ENCODE measurements at regions not wholly inside any gene's neighbourhood (a gene's known extent, or its start where the extent isn't known, plus 50 kb on each side); places are given as distances from the start of the nearest gene placed in this dataset.

DNA sequence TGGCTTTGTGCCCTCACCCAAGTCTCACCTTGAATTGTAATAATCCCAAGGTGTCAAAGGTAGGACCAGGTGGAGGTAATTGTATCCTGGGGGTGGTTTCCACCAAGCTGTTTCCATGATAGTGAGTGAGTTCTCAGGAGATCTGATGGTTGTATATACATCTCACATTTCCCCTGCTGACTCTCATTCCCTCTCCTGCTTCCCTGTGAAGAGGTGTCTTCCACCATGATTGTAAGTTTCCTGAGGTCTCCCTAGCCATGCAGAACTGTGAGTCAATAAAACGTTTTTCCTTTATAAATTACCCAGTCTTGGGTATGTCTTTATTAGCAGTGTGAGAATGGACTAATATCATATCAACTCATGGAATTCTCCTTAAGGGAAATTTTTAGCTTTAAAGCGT lies 302.6 kb downstream of the LIG4 start:
- no peaks in the 10 kb centered on the region for H3K36me3 ChIP-seq
- H3K4me1 ChIP-seq: no peaks in the 10 kb centered on the region
- DNase-seq: no peak
- no peaks in the 10 kb centered on the region for H3K27me3 ChIP-seq (ENCODE audit: low read depth)
- TF ChIP-seq, protein P1, sequence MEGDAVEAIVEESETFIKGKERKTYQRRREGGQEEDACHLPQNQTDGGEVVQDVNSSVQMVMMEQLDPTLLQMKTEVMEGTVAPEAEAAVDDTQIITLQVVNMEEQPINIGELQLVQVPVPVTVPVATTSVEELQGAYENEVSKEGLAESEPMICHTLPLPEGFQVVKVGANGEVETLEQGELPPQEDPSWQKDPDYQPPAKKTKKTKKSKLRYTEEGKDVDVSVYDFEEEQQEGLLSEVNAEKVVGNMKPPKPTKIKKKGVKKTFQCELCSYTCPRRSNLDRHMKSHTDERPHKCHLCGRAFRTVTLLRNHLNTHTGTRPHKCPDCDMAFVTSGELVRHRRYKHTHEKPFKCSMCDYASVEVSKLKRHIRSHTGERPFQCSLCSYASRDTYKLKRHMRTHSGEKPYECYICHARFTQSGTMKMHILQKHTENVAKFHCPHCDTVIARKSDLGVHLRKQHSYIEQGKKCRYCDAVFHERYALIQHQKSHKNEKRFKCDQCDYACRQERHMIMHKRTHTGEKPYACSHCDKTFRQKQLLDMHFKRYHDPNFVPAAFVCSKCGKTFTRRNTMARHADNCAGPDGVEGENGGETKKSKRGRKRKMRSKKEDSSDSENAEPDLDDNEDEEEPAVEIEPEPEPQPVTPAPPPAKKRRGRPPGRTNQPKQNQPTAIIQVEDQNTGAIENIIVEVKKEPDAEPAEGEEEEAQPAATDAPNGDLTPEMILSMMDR (IDR thresholded peaks at IDR 0.05; ENCODE audit: borderline replicate concordance): no peak
- peaks cover 9% of the 10 kb centered on the region for H3K9me3 ChIP-seq (replicated peaks)
- no peak overlapping the region for H3K27ac ChIP-seq (replicated peaks)
- intact Hi-C loops (cut with micrococcal nuclease): no loop called here
- H3K4me3 ChIP-seq: no peak overlapping the region

DNA sequence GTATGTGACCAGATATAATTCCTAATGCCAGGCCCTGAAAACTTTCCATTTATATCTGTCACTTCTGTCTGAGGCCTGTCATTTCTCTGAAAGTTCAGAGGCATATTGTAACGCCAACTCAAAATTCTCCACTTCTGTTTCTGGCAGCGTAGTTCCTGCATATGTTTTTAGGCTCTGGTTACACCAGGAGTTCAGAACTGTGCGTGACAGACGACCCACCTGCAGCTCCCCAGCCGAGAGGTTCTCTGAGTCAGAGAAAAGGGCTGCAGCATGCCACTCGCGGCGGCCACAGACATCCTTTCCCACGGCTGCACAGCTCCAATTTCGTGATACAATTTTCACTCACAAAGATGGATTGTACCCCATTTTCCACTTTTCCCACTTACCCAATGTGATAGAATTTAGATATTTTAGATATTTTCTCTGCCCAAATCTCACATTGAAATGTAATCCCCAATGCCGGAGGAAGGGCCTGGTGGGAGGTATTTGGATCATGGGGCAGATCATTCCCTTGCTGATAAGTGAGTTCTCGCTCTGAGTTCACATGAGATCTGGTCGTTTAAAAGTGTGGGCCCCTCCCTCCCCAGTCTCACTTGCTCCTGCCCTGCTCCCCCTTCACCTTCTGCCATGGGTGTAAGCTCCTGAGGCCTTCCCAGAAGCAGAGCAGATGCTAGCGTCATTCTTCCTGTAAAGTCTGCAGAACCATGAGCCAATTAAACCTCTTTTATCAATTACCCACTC lies 308.1 kb downstream of the LIG4 start:
- H3K27ac ChIP-seq (replicated peaks): no peak overlapping the region
- no peak overlapping the region for H3K4me3 ChIP-seq
- TF ChIP-seq, protein P1 (IDR thresholded peaks at IDR 0.05; ENCODE audit: borderline replicate concordance): no peak
- no peaks in the 10 kb centered on the region for H3K4me1 ChIP-seq
- no peak for DNase-seq
- H3K36me3 ChIP-seq: no peaks in the 10 kb centered on the region
- no peaks in the 10 kb centered on the region for H3K27me3 ChIP-seq (ENCODE audit: low read depth)
- intact Hi-C loops (cut with micrococcal nuclease): no loop called here
- no peaks in the 10 kb centered on the region for H3K9me3 ChIP-seq (replicated peaks)

DNA sequence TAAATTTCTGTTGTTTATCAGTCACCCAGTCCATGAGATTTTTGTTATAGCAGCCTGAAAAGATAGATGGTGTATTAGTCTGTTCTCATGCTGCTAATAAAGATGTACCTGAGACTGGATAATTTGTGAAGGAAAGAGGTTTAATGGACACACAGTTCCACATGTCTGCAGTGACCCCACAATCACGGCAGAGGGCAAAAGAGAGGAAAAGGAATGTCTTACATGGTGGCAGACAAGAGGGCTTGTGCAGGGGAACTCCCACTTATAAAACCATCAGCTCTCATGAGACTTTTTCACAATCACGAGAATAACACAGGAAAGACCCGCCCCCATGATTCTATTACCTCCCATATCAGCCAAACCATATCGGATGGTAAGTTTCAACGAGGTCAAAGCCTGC lies 309.2 kb downstream of the LIG4 start:
- TF ChIP-seq, protein P1 (IDR thresholded peaks at IDR 0.05; ENCODE audit: borderline replicate concordance): no peak
- H3K36me3 ChIP-seq: no peaks in the 10 kb centered on the region
- no peaks in the 10 kb centered on the region for H3K27me3 ChIP-seq (ENCODE audit: low read depth)
- no peak overlapping the region for H3K27ac ChIP-seq (replicated peaks)
- DNase-seq: no peak
- intact Hi-C loops (cut with micrococcal nuclease): no loop called here
- no peaks in the 10 kb centered on the region for H3K4me1 ChIP-seq
- no peak overlapping the region for H3K4me3 ChIP-seq
- H3K9me3 ChIP-seq (replicated peaks): no peaks in the 10 kb centered on the region

DNA sequence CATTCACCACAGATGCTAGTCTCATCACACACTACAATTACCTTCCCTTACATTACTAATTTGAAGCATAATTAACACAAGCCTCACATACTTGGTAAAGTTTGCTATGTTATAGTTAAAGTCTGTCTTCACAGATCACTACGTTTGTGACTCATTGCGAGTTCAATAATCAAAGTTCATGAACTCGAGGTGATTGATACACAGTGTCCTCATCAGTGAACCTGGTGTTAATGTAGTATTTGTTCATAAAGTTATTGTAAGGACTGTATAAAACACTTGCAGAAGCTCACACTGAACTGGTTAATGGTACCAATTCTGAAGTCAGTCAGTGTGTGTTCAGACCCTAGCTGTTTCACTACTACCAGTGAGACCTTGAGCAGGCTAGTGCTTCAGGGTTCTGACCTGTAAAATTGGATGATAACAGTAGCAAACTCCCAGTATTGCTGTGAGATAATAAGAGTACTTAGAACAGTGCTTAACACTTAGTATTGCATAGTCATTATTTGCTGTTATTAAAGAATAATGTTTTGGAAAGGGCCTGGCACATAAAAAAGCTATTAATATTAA lies 313.3 kb downstream of the LIG4 start:
- H3K36me3 ChIP-seq: no peaks in the 10 kb centered on the region
- no peak overlapping the region for H3K4me3 ChIP-seq
- TF ChIP-seq, protein P1 (IDR thresholded peaks at IDR 0.05; ENCODE audit: borderline replicate concordance): no peak
- no peaks in the 10 kb centered on the region for H3K27me3 ChIP-seq (ENCODE audit: low read depth)
- H3K4me1 ChIP-seq: no peaks in the 10 kb centered on the region
- DNase-seq: no peak
- intact Hi-C loops (cut with micrococcal nuclease): no loop called here
- peaks cover 7% of the 10 kb centered on the region for H3K9me3 ChIP-seq (replicated peaks)
- H3K27ac ChIP-seq (replicated peaks): no peak overlapping the region

DNA sequence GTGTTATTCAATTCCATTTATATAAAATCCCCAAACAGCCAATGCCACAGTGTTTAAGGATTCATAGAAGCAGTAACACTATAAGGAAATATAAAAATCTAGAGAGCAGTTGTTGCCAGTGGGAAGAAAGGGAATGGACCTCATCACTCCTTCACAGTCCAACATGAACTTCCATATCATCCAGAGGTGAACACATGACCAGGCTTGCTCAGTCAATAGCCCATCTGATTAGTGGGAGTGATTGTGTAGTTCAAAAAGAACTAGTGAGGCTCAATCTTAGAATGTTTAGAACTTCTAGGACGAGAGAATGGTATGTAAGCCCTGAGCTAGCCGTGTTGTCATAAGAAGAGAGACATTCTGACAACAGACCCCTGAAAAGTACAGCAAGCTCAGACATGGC lies 314.1 kb downstream of the LIG4 start:
- no peaks in the 10 kb centered on the region for H3K36me3 ChIP-seq
- no peaks in the 10 kb centered on the region for H3K27me3 ChIP-seq (ENCODE audit: low read depth)
- DNase-seq: no peak
- TF ChIP-seq, protein P1 (IDR thresholded peaks at IDR 0.05; ENCODE audit: borderline replicate concordance): no peak
- H3K4me1 ChIP-seq: no peaks in the 10 kb centered on the region
- intact Hi-C loops (cut with micrococcal nuclease): no loop called here
- H3K4me3 ChIP-seq: no peak overlapping the region
- peaks cover 11% of the 10 kb centered on the region for H3K9me3 ChIP-seq (replicated peaks)
- H3K27ac ChIP-seq (replicated peaks): no peak overlapping the region

Measured in left ventricle myocardium inferior (tissue), 1 donor.